ENCODE measurements at regions not wholly inside any gene's neighbourhood (a gene's known extent, or its start where the extent isn't known, plus 50 kb on each side); places are given as distances from the start of the nearest gene placed in this dataset.
"Not testable (repeated sequence)": the region's sequence is repeated elsewhere in the genome, so short reads cannot be mapped to it uniquely, and the experiment has no call there.

- no peak for DNase-seq (ENCODE audit: low read depth in 2 of 2)
Measured at GRCh38 chr16:6728381-6728780, 604.3 kb upstream of the RBFOX1 start.

- no peak for DNase-seq (ENCODE audit: low read depth in 2 of 2)
Measured at GRCh38 chr16:6726621-6727020, 606.0 kb upstream of the RBFOX1 start.

- DNase-seq (ENCODE audit: low read depth in 2 of 2), result no peak
Measured at GRCh38 chr16:6725634-6726331, 606.9 kb upstream of the RBFOX1 start.

DNA sequence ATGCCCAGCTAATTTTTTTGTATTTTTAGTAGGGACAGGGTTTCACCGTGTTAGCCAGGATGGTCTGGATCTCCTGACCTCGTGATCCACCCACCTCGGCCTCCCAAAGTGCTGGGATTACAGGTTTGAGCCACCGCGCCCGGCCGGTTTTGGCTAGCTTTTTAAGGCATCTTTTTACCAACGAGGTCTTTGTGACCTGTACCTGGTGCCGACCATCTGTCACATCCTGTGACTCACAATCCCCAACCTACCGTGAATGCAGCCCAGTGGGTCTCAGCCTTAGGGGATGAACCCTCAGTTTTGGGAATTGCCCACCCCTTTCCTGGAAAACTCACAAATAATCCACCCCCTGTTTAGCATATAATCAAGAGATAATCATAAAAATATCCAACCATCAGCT, 607.4 kb upstream of the RBFOX1 start:
- not testable (repeated sequence) for DNase-seq (ENCODE audit: low read depth in 2 of 2)

- no peak for DNase-seq (ENCODE audit: low read depth in 2 of 2)
Measured at GRCh38 chr16:6722786-6723185, 609.9 kb upstream of the RBFOX1 start.

- no peak for DNase-seq (ENCODE audit: low read depth in 2 of 2)
Measured at GRCh38 chr16:6714510-6714909, 618.1 kb upstream of the RBFOX1 start.

- no peak for DNase-seq (ENCODE audit: low read depth in 2 of 2)
Measured at GRCh38 chr16:6709736-6710135, 622.9 kb upstream of the RBFOX1 start.

DNA sequence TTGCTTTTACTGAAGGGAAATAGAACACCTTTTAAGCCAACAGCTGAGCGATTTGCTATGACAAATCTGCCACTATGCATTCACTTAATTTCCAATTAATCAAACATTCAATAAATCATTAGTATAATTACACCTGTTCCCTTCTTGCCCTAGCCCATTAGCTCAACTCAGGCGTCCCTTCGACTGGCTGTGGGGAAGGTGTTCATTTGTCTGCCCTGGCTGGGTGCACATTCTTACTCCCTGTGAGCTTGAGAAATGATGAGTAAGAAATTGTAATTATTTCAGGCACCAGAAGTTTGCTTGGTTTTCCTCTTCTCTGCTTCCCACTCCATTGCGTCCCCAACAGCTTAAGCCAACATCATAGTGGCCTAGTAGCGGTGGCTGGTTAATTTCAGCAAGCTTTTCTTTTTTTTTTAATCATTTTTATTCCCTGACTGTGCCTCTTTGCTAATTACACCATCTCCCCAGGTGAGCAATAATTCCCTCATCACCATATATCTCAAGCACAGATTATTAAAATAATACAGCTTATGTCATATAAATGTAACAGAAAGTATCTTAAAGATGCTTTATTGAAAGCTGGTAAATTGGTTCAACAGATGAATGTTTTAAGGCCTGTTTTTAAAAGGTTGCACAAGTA, 623.9 kb upstream of the RBFOX1 start:
- no peak for DNase-seq (ENCODE audit: low read depth in 2 of 2)

GRCh38 chr16:6704306-6704930, 628.2 kb upstream of the RBFOX1 start:
- no peak for DNase-seq (ENCODE audit: low read depth in 2 of 2)

DNA sequence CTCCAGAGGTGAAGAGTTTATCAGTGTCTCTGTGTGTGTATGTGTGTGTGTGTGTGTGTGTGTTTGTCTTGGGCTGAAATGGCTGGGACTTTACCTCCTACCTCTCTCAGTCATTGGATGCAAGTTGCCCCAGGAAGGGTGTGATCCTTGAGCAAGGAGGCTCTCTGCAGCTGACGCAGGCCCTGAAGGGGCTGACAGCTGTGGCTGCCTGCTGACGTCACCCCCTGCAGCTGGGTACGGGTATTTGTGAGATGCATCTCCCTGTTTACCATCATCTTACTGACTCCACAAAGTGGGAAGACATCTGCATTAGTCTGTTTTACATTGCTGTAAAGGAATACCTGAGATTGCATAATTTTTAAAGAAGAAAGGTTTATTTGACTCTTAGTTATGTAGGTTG, 631.5 kb upstream of the RBFOX1 start:
- DNase-seq (ENCODE audit: low read depth in 2 of 2), result no peak

GRCh38 chr16:6698548-6698947, 634.1 kb upstream of the RBFOX1 start:
- DNase-seq (ENCODE audit: low read depth in 2 of 2), result no peak

DNA sequence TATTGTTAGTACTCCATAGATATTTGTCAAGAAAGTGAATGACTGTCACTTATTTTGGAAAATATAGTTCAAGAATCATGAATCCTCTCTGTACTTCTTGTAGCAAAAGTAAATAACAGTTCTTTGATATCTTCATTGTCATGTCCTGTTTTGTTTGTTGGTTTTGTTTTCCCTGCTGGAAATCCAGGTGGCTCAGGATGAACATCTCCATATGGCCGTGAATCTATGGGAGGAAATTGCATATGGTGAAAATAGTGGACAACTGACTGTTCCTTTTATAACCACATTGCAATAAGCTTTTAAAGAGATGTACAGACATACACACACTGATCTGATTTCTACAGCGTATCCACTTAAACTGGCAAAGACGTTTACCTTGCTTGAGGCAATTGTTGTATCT, 637.0 kb upstream of the RBFOX1 start:
- DNase-seq (ENCODE audit: low read depth in 2 of 2), result no peak

GRCh38 chr16:6694636-6695035, 638.0 kb upstream of the RBFOX1 start:
- no peak for DNase-seq (ENCODE audit: low read depth in 2 of 2)

- not testable (repeated sequence) for DNase-seq (ENCODE audit: low read depth in 2 of 2)
Measured at GRCh38 chr16:6693418-6693817, 639.2 kb upstream of the RBFOX1 start.

GRCh38 chr16:6692874-6693273, 639.8 kb upstream of the RBFOX1 start:
- DNase-seq (ENCODE audit: low read depth in 2 of 2), result no peak

- DNase-seq (ENCODE audit: low read depth in 2 of 2), result no peak
Measured at GRCh38 chr16:6690741-6691140, 641.9 kb upstream of the RBFOX1 start.

- no peak for DNase-seq (ENCODE audit: low read depth in 2 of 2)
Measured at GRCh38 chr16:6689643-6690042, 643.0 kb upstream of the RBFOX1 start.

DNA sequence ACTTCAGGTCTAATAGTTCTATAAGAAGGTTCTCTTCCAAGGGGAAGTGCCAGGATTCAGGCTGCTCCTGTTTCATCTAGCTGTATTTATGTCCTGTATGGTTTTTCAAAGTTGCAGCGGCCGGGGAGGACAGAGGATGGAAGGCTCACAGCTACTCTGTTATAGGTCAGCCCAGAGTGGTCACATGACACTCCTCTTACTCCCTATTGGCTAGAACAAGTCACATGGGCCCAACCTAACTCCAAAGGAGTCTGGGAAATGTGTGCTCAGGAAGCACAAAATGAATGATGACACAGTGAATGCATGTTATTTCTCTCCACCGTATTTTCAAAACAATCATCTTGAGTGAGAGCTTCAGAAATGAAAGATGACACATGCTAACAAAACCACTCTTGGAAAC, 645.1 kb upstream of the RBFOX1 start:
- no peak for DNase-seq (ENCODE audit: low read depth in 2 of 2)

GRCh38 chr16:6684076-6684673, 648.5 kb upstream of the RBFOX1 start:
- DNase-seq (ENCODE audit: low read depth in 2 of 2), result no peak

DNA sequence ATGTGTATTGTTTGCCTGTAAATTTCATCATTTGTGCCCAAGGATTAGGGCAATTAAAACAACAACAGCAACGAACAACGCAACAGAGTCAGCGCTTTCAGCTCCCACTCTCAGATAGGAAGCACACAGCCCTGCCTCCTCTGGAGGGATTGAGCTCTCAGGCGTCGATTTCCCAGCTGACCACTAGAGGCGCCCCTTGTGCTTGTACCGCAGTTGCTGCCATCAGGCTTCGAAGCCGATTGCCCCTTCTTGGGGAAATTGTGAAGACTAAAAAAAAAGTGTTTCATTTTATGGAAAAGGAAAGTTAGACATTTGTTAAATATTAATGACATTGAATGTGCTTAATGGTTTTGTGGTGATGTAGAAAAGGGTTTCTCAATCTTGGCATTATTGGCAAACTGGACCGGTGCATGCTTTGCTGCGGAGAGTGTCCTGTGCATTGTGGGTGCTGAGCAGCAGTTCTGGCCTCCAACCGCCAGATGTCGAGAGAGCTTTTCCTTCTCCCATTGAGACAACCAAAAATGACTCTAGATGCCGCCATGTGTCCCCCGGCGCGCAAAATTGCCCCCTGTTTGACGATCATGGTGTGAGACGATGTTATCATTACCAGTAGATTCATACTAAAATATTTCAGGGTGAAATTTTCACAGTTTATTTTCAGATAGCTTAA, 650.4 kb upstream of the RBFOX1 start:
- DNase-seq (ENCODE audit: low read depth in 2 of 2), result peak in 1 of 2 donors; percentile 3

- no peak for DNase-seq (ENCODE audit: low read depth in 2 of 2)
Measured at GRCh38 chr16:6678586-6678985, 654.1 kb upstream of the RBFOX1 start.

DNA sequence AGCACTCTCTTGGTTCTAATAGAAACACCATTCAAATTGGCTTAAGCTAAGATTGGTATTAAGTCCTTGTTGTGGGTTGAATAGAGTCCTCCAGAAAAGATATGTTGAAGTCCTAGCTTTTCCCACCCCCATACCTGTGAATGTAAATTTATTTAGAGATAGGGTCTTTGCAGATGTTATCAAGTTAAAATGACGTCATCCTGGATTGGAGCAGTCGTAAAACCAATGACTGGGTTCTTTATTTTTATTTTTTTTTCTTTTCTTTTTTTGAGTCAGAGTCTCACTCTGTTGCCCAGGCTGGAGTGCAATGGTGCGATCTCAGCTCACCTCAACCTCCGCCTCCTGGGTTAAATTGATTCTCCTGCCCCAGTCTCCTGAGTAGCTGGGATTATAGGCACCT, 658.6 kb upstream of the RBFOX1 start:
- no peak for DNase-seq (ENCODE audit: low read depth in 2 of 2)

Data from stimulated activated CD4-positive, alpha-beta T cell treated with anti-CD3 and anti-CD28 coated beads, Interleukin-15, amount 100 ng/mL, for 48 hours (primary cell).